SU-DHL-6 (cell line): ENCODE measurements at regions not wholly inside any gene's neighbourhood (a gene's known extent, or its start where the extent isn't known, plus 50 kb on each side); places are given as distances from the start of the nearest gene placed in this dataset.

Experiments
- CTCF ChIP-seq: fragments of 200-600 bp; sonication (generic); IDR thresholded peaks from one replicate; pipeline ENCODE4 v1.5.1; 2017; ENCODE audit warnings: antibody characterized with exemption, mild to moderate bottlenecking, low read length, moderate library complexity; ENCODE audit not compliant: insufficient read depth, poor library complexity, severe bottlenecking
- EZH2phosphoT487 ChIP-seq: fragments of 200-600 bp; sonication (generic), shearing (Covaris generic); conservative IDR thresholded peaks from 2 replicates; pipeline ENCODE4 v1.6.1; 2018; ENCODE audit warnings: mild to moderate bottlenecking, antibody characterized with exemption, low read length, moderate library complexity, mixed read lengths

GRCh38 chr6:4345543-4345942 lies 210.2 kb upstream of the ECI2 start:
- TF ChIP-seq CTCF (no peak), EZH2phosphoT487 (no peak)
